ENCODE measurements at regions not wholly inside any gene's neighbourhood (a gene's known extent, or its start where the extent isn't known, plus 50 kb on each side); places are given as distances from the start of the nearest gene placed in this dataset.
A peak's percentile ranks its signal among the peaks of the same experiment; 100 is the strongest.

DNA sequence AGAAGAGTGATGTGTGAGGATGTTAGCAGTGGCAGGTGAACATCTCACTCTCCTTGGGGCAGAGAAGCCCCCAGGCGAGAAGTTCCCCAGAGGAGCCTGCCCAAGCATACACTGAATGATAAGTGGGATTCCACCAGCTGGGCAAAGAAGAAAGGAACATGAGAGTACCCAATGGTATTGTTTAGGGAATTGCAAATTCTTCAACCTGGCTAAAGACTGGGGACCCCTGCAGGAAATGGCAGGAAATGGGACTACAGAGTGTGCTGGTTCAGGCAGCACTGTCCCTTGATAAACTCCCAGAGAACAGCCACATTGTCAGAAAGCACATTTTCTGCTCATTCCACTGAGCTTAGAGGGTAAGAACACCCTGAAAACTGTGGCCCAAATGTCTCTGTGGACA, 121.3 kb downstream of the RPS29 start:
- no peak overlapping the region for H2BK5ac ChIP-seq (ENCODE audit: insufficient read length, low read length)
- H3K14ac ChIP-seq (ENCODE audit: insufficient read depth, low read length), result no peak overlapping the region
- peak overlapping the region in 1 of 3 experiments; percentile 71; a peak in 2 of 7 replicates for H3K27ac Mint-ChIP-seq
- TF ChIP-seq, protein P1, sequence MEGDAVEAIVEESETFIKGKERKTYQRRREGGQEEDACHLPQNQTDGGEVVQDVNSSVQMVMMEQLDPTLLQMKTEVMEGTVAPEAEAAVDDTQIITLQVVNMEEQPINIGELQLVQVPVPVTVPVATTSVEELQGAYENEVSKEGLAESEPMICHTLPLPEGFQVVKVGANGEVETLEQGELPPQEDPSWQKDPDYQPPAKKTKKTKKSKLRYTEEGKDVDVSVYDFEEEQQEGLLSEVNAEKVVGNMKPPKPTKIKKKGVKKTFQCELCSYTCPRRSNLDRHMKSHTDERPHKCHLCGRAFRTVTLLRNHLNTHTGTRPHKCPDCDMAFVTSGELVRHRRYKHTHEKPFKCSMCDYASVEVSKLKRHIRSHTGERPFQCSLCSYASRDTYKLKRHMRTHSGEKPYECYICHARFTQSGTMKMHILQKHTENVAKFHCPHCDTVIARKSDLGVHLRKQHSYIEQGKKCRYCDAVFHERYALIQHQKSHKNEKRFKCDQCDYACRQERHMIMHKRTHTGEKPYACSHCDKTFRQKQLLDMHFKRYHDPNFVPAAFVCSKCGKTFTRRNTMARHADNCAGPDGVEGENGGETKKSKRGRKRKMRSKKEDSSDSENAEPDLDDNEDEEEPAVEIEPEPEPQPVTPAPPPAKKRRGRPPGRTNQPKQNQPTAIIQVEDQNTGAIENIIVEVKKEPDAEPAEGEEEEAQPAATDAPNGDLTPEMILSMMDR (conservative IDR thresholded peaks at IDR 0.05), result peak; percentile 69
- no peak overlapping the region for H3T11ph ChIP-seq (ENCODE audit: low read length)
- H4K8ac ChIP-seq (replicated peaks; ENCODE audit: insufficient read length, low read depth, low read length), result no peak overlapping the region
- H3K4me3 Mint-ChIP-seq, result no peak overlapping the region
- H2AK5ac ChIP-seq (ENCODE audit: insufficient read length, low read length), result no peak overlapping the region
- no peak overlapping the region for H3K23ac ChIP-seq (ENCODE audit: insufficient read length, low read depth, low read length)
- no peaks in the 10 kb centered on the region for H3K23me2 ChIP-seq (ENCODE audit: insufficient read length, low read depth, low read length, poor library complexity, severe bottlenecking)
- no peak overlapping the region for H2BK12ac ChIP-seq (ENCODE audit: insufficient read length, low read depth, low read length)
- no peaks in the 10 kb centered on the region for H3K79me1 ChIP-seq (ENCODE audit: insufficient read depth, low read depth, low read length, poor library complexity, severe bottlenecking)
- peak overlapping the region; percentile 85 for H2AFZ ChIP-seq (ENCODE audit: low read length)
- peaks cover 26 to 42% of the 10 kb centered on the region in 2 experiments for H3K4me1 Mint-ChIP-seq
- H4K91ac ChIP-seq (ENCODE audit: insufficient read length, low read depth, low read length), result no peak overlapping the region
- H3K9ac ChIP-seq (ENCODE audit: extremely low read depth, insufficient read length, low read length), result no peak overlapping the region
- peaks cover 2% of the 10 kb centered on the region; the same call in 1 of the 2 replicates for H3K4me1 ChIP-seq (ENCODE audit: insufficient read depth, low read length)
- no peak overlapping the region for H3K18ac ChIP-seq (ENCODE audit: insufficient read length, low read depth, low read length)
- H4K5ac ChIP-seq (ENCODE audit: insufficient read length, low read depth, low read length), result no peak overlapping the region
- peak; percentile 65 for DNase-seq
- H3K9me3 Mint-ChIP-seq, result peaks cover 4 to 12% of the 10 kb centered on the region in 2 experiments; a peak in 3 of 5 replicates
- no peaks in the 10 kb centered on the region for H4K20me1 ChIP-seq (ENCODE audit: control insufficient read depth, insufficient read depth, insufficient read length)
- no peak overlapping the region for H2BK120ac ChIP-seq (ENCODE audit: low read depth, low read length, poor library complexity, severe bottlenecking)
- H3K4me2 ChIP-seq (ENCODE audit: insufficient read depth, insufficient read length, low read length), result no peak overlapping the region
- H3K79me2 ChIP-seq (ENCODE audit: insufficient read depth, low read length), result no peaks in the 10 kb centered on the region
- no CpG with 5 or more reads among the region's 1 CpG for WGBS (ENCODE audit: extremely low coverage, insufficient read length, low lambda C conversion rate)
- H3K9me3 ChIP-seq (ENCODE audit: control insufficient read depth, low read depth, low read length), result no peaks in the 10 kb centered on the region
- H3K56ac ChIP-seq (ENCODE audit: insufficient read length, low read depth, low read length), result no peak overlapping the region
- no peak overlapping the region for H3K4ac ChIP-seq (ENCODE audit: low read depth, low read length)
- H3K27me3 Mint-ChIP-seq (ENCODE audit: low read depth), result no peaks in the 10 kb centered on the region
- no peak overlapping the region for H2BK20ac ChIP-seq (ENCODE audit: low read depth, low read length, poor library complexity, severe bottlenecking)
- H2BK15ac ChIP-seq (ENCODE audit: low read depth, low read length), result no peak overlapping the region
- no peaks in the 10 kb centered on the region; the same call in 1 of the 2 replicates for H3K27me3 ChIP-seq (ENCODE audit: insufficient read depth, low read length)
- no peak overlapping the region for H3K27ac ChIP-seq (ENCODE audit: insufficient read length, low read depth, low read length)
- H3K36me3 Mint-ChIP-seq (ENCODE audit: insufficient read depth in 1 of 3, low read depth in 3 of 3), result peaks cover 0 to 5% (median 4%) of the 10 kb centered on the region in 3 experiments; a peak in 3 of 7 replicates

All from H9 (cell line).